Lower lobe of right lung (tissue), 2 donors: ENCODE measurements at regions not wholly inside any gene's neighbourhood (a gene's known extent, or its start where the extent isn't known, plus 50 kb on each side); places are given as distances from the start of the nearest gene placed in this dataset.

Experiments used
- ATAC-seq, 2 donors: fragments of 200-7000 bp; cut with Tn5 transposase; one replicate each; pipeline ENCODE4 v1.9.1; 2020 to 2022; ENCODE audit warnings: mild to moderate bottlenecking in 2 of 2, moderate library complexity in 2 of 2
- DNase-seq: peaks from one replicate; pipeline ENCODE4 v3.0.0-alpha.2; 2020
- H3K27ac ChIP-seq: fragments of 200-600 bp; one replicate; pipeline ENCODE4 v1.8.0; 2022
- H3K27me3 ChIP-seq: fragments of 200-600 bp; one replicate; pipeline ENCODE4 v1.8.0; 2022; ENCODE audit warnings: low read depth
- H3K36me3 ChIP-seq: fragments of 200-600 bp; one replicate; pipeline ENCODE4 v1.8.0; 2022; ENCODE audit warnings: mild to moderate bottlenecking
- H3K4me1 ChIP-seq: fragments of 200-600 bp; one replicate; pipeline ENCODE4 v1.8.0; 2022
- H3K4me3 ChIP-seq: fragments of 200-600 bp; one replicate; pipeline ENCODE4 v1.8.0; 2022; ENCODE audit warnings: mild to moderate bottlenecking
- H3K9me3 ChIP-seq: fragments of 200-600 bp; one replicate; pipeline ENCODE4 v1.8.0; 2022
- CTCF ChIP-seq: fragments of 200-600 bp; IDR thresholded peaks from one replicate; pipeline ENCODE4 v1.8.0; 2022; ENCODE audit warnings: antibody characterized with exemption, mild to moderate bottlenecking
- intact Hi-C: fragments of 100-400 bp; cut with DNase I; formaldehyde crosslinking; loops from one replicate; pipeline ENCODE4 v1.11.0; 2022
- donor health status: DM: no; HTN: yes; CAD: no; lungs with severe emphysema.

GRCh38 chr2:181176540-181176939 lies 196.1 kb downstream of the UBE2E3 start:
- Histone ChIP-seq H3K4me1 (no peaks in the 10 kb centered on the region), H3K27me3 (no peaks in the 10 kb centered on the region), H3K36me3 (no peaks in the 10 kb centered on the region), H3K9me3 (no peaks in the 10 kb centered on the region), H3K4me3 (no peak overlapping the region), H3K27ac (no peak overlapping the region)
- intact Hi-C loops = no loop called here
- no peak for ATAC-seq
- no peak for DNase-seq
- TF ChIP-seq CTCF = no peak

GRCh38 chr2:181177376-181177775 lies 197.0 kb downstream of the UBE2E3 start:
- intact Hi-C loops = no loop called here
- H3K9me3 ChIP-seq = no peaks in the 10 kb centered on the region

GRCh38 chr2:181178130-181178529 lies 197.7 kb downstream of the UBE2E3 start:
- ATAC-seq = no peak
- H3K36me3 ChIP-seq = no peaks in the 10 kb centered on the region
- H3K9me3 ChIP-seq = no peaks in the 10 kb centered on the region
- TF ChIP-seq CTCF = no peak
- H3K4me3 ChIP-seq = no peak overlapping the region
- no peak overlapping the region for H3K27ac ChIP-seq
- no peaks in the 10 kb centered on the region for H3K27me3 ChIP-seq
- intact Hi-C loops = no loop called here
- no peaks in the 10 kb centered on the region for H3K4me1 ChIP-seq
- DNase-seq = no peak

More at GRCh38 chr2:181177376-181177775, 197.0 kb downstream of the UBE2E3 start:
- ATAC-seq (no peak), DNase-seq (no peak)
- TF ChIP-seq CTCF = no peak
- Histone ChIP-seq H3K4me1 (no peaks in the 10 kb centered on the region), H3K4me3 (no peak overlapping the region), H3K27me3 (no peaks in the 10 kb centered on the region), H3K27ac (no peak overlapping the region), H3K36me3 (no peaks in the 10 kb centered on the region)

- no peaks in the 10 kb centered on the region for H3K4me1 ChIP-seq
- intact Hi-C loops = no loop called here
- H3K27ac ChIP-seq = no peak overlapping the region
- H3K36me3 ChIP-seq = no peaks in the 10 kb centered on the region
- H3K9me3 ChIP-seq = no peaks in the 10 kb centered on the region
- ATAC-seq (no peak), DNase-seq (no peak)
- TF ChIP-seq CTCF = peak; percentile 44
- no peak overlapping the region for H3K4me3 ChIP-seq
- H3K27me3 ChIP-seq = no peaks in the 10 kb centered on the region
Observed at GRCh38 chr2:181178823-181179412, 198.5 kb downstream of the UBE2E3 start.

- Histone ChIP-seq H3K9me3 (no peaks in the 10 kb centered on the region), H3K4me3 (no peak overlapping the region), H3K27me3 (no peaks in the 10 kb centered on the region), H3K36me3 (no peaks in the 10 kb centered on the region), H3K27ac (no peak overlapping the region), H3K4me1 (no peaks in the 10 kb centered on the region)
- peak in 1 of 2 donors; percentile 53 for ATAC-seq
- TF ChIP-seq CTCF = no peak
- intact Hi-C loops = no loop called here
- no peak for DNase-seq
Observed at GRCh38 chr2:181183878-181184542, 203.6 kb downstream of the UBE2E3 start.
